ENCODE measurements at regions not wholly inside any gene's neighbourhood (a gene's known extent, or its start where the extent isn't known, plus 50 kb on each side); places are given as distances from the start of the nearest gene placed in this dataset.

DNA sequence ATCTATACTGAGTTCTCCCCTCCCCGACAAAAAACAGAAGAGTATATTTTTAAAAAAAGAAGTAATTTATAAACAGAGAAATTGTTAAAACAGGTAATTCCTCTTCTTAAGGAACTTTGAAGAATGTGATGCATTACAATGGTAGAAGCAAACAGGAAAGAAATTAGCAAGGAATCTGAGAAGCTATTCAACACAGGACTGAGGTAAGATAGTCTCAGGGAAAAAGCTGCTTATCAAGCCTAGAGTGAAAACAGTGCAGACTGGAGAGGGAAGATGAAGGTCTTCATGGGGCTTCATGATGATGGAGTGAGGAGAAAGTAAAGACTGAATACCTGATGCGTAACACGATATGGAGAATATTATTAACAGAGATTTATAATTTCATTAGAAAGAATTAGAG is 880.0 kb downstream of the SLC16A7 start:
- no peak for DNase-seq (ENCODE audit: low read depth)
- no peak overlapping the region for H3K4me3 ChIP-seq (ENCODE audit: control insufficient read depth, low read depth, low read length)
- TF ChIP-seq, protein P1, sequence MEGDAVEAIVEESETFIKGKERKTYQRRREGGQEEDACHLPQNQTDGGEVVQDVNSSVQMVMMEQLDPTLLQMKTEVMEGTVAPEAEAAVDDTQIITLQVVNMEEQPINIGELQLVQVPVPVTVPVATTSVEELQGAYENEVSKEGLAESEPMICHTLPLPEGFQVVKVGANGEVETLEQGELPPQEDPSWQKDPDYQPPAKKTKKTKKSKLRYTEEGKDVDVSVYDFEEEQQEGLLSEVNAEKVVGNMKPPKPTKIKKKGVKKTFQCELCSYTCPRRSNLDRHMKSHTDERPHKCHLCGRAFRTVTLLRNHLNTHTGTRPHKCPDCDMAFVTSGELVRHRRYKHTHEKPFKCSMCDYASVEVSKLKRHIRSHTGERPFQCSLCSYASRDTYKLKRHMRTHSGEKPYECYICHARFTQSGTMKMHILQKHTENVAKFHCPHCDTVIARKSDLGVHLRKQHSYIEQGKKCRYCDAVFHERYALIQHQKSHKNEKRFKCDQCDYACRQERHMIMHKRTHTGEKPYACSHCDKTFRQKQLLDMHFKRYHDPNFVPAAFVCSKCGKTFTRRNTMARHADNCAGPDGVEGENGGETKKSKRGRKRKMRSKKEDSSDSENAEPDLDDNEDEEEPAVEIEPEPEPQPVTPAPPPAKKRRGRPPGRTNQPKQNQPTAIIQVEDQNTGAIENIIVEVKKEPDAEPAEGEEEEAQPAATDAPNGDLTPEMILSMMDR (conservative IDR thresholded peaks at IDR 0.05; ENCODE audit: control insufficient read depth, insufficient read depth, low read depth, low read length), result no peak

DNA sequence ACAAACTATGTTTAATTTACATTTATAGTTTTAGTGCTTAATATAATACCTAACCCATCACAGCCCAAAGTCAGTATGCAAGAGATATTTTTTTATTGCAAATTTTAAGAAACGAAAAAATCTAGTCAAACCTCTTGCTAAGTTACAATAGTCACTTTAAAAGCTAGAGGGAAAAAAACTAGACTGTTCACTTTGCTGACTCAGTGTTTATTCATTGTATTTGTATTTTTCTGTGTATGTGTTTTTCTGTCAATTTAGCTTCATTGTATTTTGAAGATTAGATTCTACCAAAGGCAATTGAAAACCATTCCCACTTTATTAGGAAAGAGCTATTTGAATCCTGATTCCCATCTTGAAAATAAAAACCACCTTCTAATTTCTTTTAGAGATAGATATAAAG is 891.5 kb downstream of the SLC16A7 start:
- TF ChIP-seq, protein P1 (conservative IDR thresholded peaks at IDR 0.05; ENCODE audit: control insufficient read depth, insufficient read depth, low read depth, low read length), result no peak
- no peak for DNase-seq (ENCODE audit: low read depth)
- H3K4me3 ChIP-seq (ENCODE audit: control insufficient read depth, low read depth, low read length), result no peak overlapping the region

DNA sequence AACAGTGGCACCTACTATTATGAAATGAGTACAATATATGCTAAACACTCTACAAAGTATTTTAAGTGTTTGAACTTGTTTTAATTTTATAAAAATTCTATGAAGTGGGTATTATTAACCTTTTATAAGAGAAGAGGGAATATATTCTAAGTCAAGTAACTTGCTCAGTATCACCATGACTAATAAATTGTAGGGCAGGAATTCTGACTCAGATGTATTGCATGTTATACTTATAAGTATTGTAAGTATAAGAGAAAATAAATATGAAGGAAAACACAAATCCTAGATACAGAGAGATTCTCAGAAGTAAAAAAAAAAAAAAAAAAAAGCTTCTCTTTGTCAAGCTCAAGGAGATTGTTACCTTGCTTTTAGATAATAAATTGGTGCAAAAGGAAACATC is 893.2 kb downstream of the SLC16A7 start:
- H3K4me3 ChIP-seq (ENCODE audit: control insufficient read depth, low read depth, low read length), result no peak overlapping the region
- TF ChIP-seq, protein P1 (conservative IDR thresholded peaks at IDR 0.05; ENCODE audit: control insufficient read depth, insufficient read depth, low read depth, low read length), result no peak
- peak; percentile 7 for DNase-seq (ENCODE audit: low read depth)

DNA sequence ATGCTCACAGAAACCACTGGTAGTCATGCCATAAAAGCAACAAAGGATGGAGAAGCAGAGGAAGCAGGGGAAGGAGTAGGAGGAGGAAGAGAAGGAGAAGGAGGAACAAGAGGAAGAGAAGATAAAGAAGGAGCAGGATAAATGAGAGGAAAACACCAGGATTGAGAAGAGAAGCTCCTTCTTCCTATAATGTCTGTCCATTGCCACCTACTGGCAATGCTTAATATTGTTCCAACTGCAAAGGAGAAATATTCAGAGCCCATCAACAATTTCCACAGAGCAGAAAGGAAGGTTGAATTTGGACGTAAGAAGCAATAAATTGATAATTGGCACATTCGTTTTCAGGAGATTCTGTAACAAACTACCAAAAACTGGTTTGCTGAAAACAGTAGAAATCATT is 898.4 kb downstream of the SLC16A7 start:
- DNase-seq (ENCODE audit: low read depth), result peak; percentile 59
- H3K4me3 ChIP-seq (ENCODE audit: control insufficient read depth, low read depth, low read length), result no peak overlapping the region
- TF ChIP-seq, protein P1 (conservative IDR thresholded peaks at IDR 0.05; ENCODE audit: control insufficient read depth, insufficient read depth, low read depth, low read length), result peak; percentile 73

DNA sequence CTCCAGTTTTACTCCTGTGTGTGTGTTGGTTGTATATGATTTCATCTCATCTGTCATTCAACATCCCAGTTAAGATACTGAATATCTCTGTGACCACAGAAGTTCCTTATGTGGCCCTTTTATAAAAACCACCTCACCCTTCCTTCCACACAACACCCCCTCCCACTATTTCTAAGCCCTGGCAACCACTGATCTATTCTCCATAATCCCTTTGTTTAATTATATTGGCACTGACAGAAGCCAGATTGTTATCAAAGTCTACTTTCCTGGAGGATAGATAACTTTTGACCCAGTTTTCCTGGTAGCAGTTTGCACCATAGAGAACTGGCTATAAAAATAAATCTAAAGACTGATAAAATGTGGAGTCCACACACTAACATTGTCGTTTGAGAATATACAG is 902.8 kb downstream of the SLC16A7 start:
- DNase-seq (ENCODE audit: low read depth), result no peak
- TF ChIP-seq, protein P1 (conservative IDR thresholded peaks at IDR 0.05; ENCODE audit: control insufficient read depth, insufficient read depth, low read depth, low read length), result no peak
- H3K4me3 ChIP-seq (ENCODE audit: control insufficient read depth, low read depth, low read length), result no peak overlapping the region

GRCh38 chr12:60501124-60501729 is 905.4 kb downstream of the SLC16A7 start:
- TF ChIP-seq, protein P1 (conservative IDR thresholded peaks at IDR 0.05; ENCODE audit: control insufficient read depth, insufficient read depth, low read depth, low read length), result no peak
- H3K4me3 ChIP-seq (ENCODE audit: control insufficient read depth, low read depth, low read length), result no peak overlapping the region
- DNase-seq (ENCODE audit: low read depth), result peak; percentile 10

Measured in fibroblast of mammary gland (primary cell).